ACHN (cell line): ENCODE measurements at regions not wholly inside any gene's neighbourhood (a gene's known extent, or its start where the extent isn't known, plus 50 kb on each side); places are given as distances from the start of the nearest gene placed in this dataset.
"Not testable (repeated sequence)": the region's sequence is repeated elsewhere in the genome, so short reads cannot be mapped to it uniquely, and the experiment has no call there.

Experiments used
- DNase-seq: peaks from one replicate; pipeline ENCODE4 v3.0.0-alpha.2; 2015
- in situ Hi-C: cut with HindIII; loops from 2 replicates; pipeline ENCODE4 v1.10.0; 2017; ENCODE audit warnings: low sequenced_read_pairs, low pct_ligation_motif_present, low pct_unique_long_range_greater_than_20kb

- DNase-seq: no peak
- in situ Hi-C loops: no loop called here
These were observed 84.3 kb upstream of the GPR101 start for GRCh38 chrX:137118136-137118535.

GRCh38 chrX:137107877-137108276 is 74.1 kb upstream of the GPR101 start:
- in situ Hi-C loops, DNase-seq: not testable (repeated sequence)

- DNase-seq: no peak
- in situ Hi-C loops: no loop called here
These were observed 67.6 kb upstream of the GPR101 start for GRCh38 chrX:137101273-137101990.
